T-helper 2 cell treated with Interferon-gamma antibody and Interleukin-4, amounts not matched to agents 100 ng/mL and 5 ng/mL, for 36 hours (primary cell): ENCODE measurements at regions not wholly inside any gene's neighbourhood (a gene's known extent, or its start where the extent isn't known, plus 50 kb on each side); places are given as distances from the start of the nearest gene placed in this dataset.

Experiments used
- intact Hi-C: fragments of 100-400 bp; cut with micrococcal nuclease; formaldehyde crosslinking; loops from one replicate; pipeline ENCODE4 v1.15.1; 2023

- intact Hi-C loops = no loop called here
Measured at GRCh38 chr6:87860902-87861301, 158.9 kb upstream of the AKIRIN2 start.

- intact Hi-C loops = no loop called here
Measured at GRCh38 chr6:87858440-87858839, 156.4 kb upstream of the AKIRIN2 start.

- intact Hi-C loops = no loop called here
Measured at GRCh38 chr6:87851674-87852299, 149.8 kb upstream of the AKIRIN2 start.

- intact Hi-C loops = no loop called here
Measured at GRCh38 chr6:87848616-87849015, 146.6 kb upstream of the AKIRIN2 start.

- intact Hi-C loops = no loop called here
Measured at GRCh38 chr6:87847830-87848210, 145.8 kb upstream of the AKIRIN2 start.

GRCh38 chr6:87847135-87847829 is 145.2 kb upstream of the AKIRIN2 start:
- intact Hi-C loops = no loop called here

- intact Hi-C loops = no loop called here
Measured at GRCh38 chr6:87846434-87846833, 144.4 kb upstream of the AKIRIN2 start.

- intact Hi-C loops = no loop called here
Measured at GRCh38 chr6:87840324-87840723, 138.3 kb upstream of the AKIRIN2 start.

GRCh38 chr6:87837876-87838275 is 135.8 kb upstream of the AKIRIN2 start:
- intact Hi-C loops = loop anchor here (10.0 kb wide), 2 partner anchors 177 to 443 kb away; no protein-coding TSS in a partner anchor

GRCh38 chr6:87837444-87837843 is 135.4 kb upstream of the AKIRIN2 start:
- intact Hi-C loops = loop anchor here (10.0 kb wide), 2 partner anchors 177 to 443 kb away; no protein-coding TSS in a partner anchor

GRCh38 chr6:87832025-87832825 is 130.2 kb upstream of the AKIRIN2 start:
- intact Hi-C loops = loop anchor here (1.0 to 10.0 kb wide), 5 partner anchors 75 to 1039 kb away; no protein-coding TSS in a partner anchor

- intact Hi-C loops = loop anchor here (10.0 kb wide), 2 partner anchors 184 to 436 kb away; no protein-coding TSS in a partner anchor
Measured at GRCh38 chr6:87830907-87831306, 128.9 kb upstream of the AKIRIN2 start.

- intact Hi-C loops = loop anchor here (10.0 kb wide), 2 partner anchors 185 to 435 kb away; no protein-coding TSS in a partner anchor
Measured at GRCh38 chr6:87829622-87830121, 127.6 kb upstream of the AKIRIN2 start.

- intact Hi-C loops = no loop called here
Measured at GRCh38 chr6:87828044-87828443, 126.0 kb upstream of the AKIRIN2 start.

GRCh38 chr6:87827346-87827745 is 125.3 kb upstream of the AKIRIN2 start:
- intact Hi-C loops = no loop called here

GRCh38 chr6:87826424-87826823 is 124.4 kb upstream of the AKIRIN2 start:
- intact Hi-C loops = no loop called here

- intact Hi-C loops = no loop called here
Measured at GRCh38 chr6:87825821-87826221, 123.8 kb upstream of the AKIRIN2 start.

- intact Hi-C loops = no loop called here
Measured at GRCh38 chr6:87824958-87825491, 123.0 kb upstream of the AKIRIN2 start.

- intact Hi-C loops = no loop called here
Measured at GRCh38 chr6:87822011-87822410, 120.0 kb upstream of the AKIRIN2 start.

GRCh38 chr6:87820343-87820984 is 118.4 kb upstream of the AKIRIN2 start:
- intact Hi-C loops = no loop called here

- intact Hi-C loops = no loop called here
Measured at GRCh38 chr6:87817183-87817582, 115.2 kb upstream of the AKIRIN2 start.
